ENCODE measurements at regions not wholly inside any gene's neighbourhood (a gene's known extent, or its start where the extent isn't known, plus 50 kb on each side); places are given as distances from the start of the nearest gene placed in this dataset.

GRCh38 chr2:104481341-104481740, 372.6 kb upstream of the POU3F3 start:
- Histone ChIP-seq H3K4me3 (IDR thresholded peaks at IDR 0.05; ENCODE audit: insufficient read depth, low read depth, low read length) (no peak overlapping the region), H3K27me3 (ENCODE audit: insufficient read depth, low read depth) (no peaks in the 10 kb centered on the region), H2AFZ (ENCODE audit: low read depth) (no peak overlapping the region), H3K36me3 (ENCODE audit: insufficient read depth) (no peaks in the 10 kb centered on the region), H3K9ac (no peak overlapping the region), H3K4me2 (no peak overlapping the region), H3K79me2 (ENCODE audit: insufficient read depth, low read depth) (no peaks in the 10 kb centered on the region), H3K4me1 (ENCODE audit: low read depth, poor library complexity, severe bottlenecking) (no peaks in the 10 kb centered on the region), H3K27ac (no peak overlapping the region), H4K20me1 (ENCODE audit: insufficient read depth) (no peaks in the 10 kb centered on the region)
- no peak for TF ChIP-seq CTCF (conservative IDR thresholded peaks at IDR 0.05; ENCODE audit: low read depth, low read length)

DNA sequence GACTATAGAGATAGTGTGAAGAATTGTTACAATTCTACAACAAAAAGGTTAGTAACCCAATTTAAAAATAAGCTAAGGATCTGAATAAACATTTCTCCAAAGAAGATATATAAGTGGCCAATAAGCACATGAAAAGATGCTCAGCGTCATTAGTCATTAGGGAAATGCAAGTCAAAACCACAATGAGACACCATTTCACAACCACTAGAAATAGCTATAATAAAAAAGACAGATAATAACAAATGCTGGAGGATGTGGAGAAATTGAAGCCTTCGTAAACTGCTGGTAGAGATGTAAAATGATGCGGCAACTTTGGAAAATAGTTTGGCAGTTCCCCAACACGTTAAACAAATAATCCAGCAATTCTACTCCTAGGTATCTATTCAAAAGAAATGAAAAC, 366.5 kb upstream of the POU3F3 start:
- TF ChIP-seq CTCF (conservative IDR thresholded peaks at IDR 0.05; ENCODE audit: low read depth, low read length) = no peak
- Histone ChIP-seq H3K27ac (no peak overlapping the region), H3K4me3 (IDR thresholded peaks at IDR 0.05; ENCODE audit: insufficient read depth, low read depth, low read length) (no peak overlapping the region), H3K9ac (no peak overlapping the region), H3K36me3 (ENCODE audit: insufficient read depth) (no peaks in the 10 kb centered on the region), H3K79me2 (ENCODE audit: insufficient read depth, low read depth) (no peaks in the 10 kb centered on the region), H4K20me1 (ENCODE audit: insufficient read depth) (no peaks in the 10 kb centered on the region), H3K4me1 (ENCODE audit: low read depth, poor library complexity, severe bottlenecking) (no peaks in the 10 kb centered on the region), H3K4me2 (no peak overlapping the region), H3K27me3 (ENCODE audit: insufficient read depth, low read depth) (no peaks in the 10 kb centered on the region), H2AFZ (ENCODE audit: low read depth) (no peak overlapping the region)

DNA sequence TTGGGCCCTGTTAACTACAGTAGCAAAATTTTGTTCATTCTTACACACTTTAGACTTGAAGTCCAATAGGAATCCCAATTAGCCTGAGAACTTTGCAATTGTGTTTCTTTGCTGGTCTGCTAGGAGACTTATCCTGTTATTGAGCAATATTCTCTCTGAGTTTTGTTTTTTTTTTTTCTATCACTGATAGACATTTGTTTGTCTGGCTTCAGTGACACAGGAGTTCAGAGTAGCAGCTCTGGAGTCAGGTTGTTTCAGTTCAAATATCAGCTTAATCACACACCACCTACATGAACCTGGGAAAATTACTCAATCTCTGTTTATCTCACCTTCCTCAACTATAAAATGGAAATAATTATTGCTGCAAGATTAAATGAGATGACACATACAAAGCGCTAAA, 360.2 kb upstream of the POU3F3 start:
- Histone ChIP-seq H2AFZ (ENCODE audit: low read depth) (no peak overlapping the region), H3K4me3 (IDR thresholded peaks at IDR 0.05; ENCODE audit: insufficient read depth, low read depth, low read length) (no peak overlapping the region), H3K27ac (no peak overlapping the region), H3K4me1 (ENCODE audit: low read depth, poor library complexity, severe bottlenecking) (no peaks in the 10 kb centered on the region), H3K4me2 (no peak overlapping the region), H3K36me3 (ENCODE audit: insufficient read depth) (no peaks in the 10 kb centered on the region), H4K20me1 (ENCODE audit: insufficient read depth) (no peaks in the 10 kb centered on the region), H3K9ac (no peak overlapping the region), H3K27me3 (ENCODE audit: insufficient read depth, low read depth) (no peaks in the 10 kb centered on the region), H3K79me2 (ENCODE audit: insufficient read depth, low read depth) (no peaks in the 10 kb centered on the region)
- no peak for TF ChIP-seq CTCF (conservative IDR thresholded peaks at IDR 0.05; ENCODE audit: low read depth, low read length)

DNA sequence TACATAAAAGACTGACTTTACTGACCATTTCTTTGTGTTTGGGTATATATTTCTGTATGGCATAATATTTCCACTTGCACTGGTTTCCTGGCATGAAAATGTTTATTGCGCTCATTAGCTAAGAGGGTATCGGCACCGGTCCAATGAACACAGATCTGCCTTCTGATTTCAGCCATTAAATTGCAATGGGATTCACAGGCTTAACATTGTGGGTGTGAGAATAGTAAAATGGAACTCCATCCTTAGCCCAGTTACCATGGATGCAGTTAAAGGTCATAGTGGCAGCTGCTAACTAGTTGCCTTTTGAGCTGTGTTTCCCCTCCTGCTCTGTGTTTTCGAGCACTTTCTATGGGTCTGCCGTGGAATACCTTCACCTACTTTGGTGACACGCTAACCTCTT, 352.6 kb upstream of the POU3F3 start:
- Histone ChIP-seq H3K27me3 (ENCODE audit: insufficient read depth, low read depth) (no peaks in the 10 kb centered on the region), H3K79me2 (ENCODE audit: insufficient read depth, low read depth) (no peaks in the 10 kb centered on the region), H4K20me1 (ENCODE audit: insufficient read depth) (no peaks in the 10 kb centered on the region), H3K9ac (no peak overlapping the region), H2AFZ (ENCODE audit: low read depth) (no peak overlapping the region), H3K27ac (no peak overlapping the region), H3K36me3 (ENCODE audit: insufficient read depth) (no peaks in the 10 kb centered on the region), H3K4me3 (IDR thresholded peaks at IDR 0.05; ENCODE audit: insufficient read depth, low read depth, low read length) (no peak overlapping the region), H3K4me2 (no peak overlapping the region), H3K4me1 (ENCODE audit: low read depth, poor library complexity, severe bottlenecking) (no peaks in the 10 kb centered on the region)
- no peak for TF ChIP-seq CTCF (conservative IDR thresholded peaks at IDR 0.05; ENCODE audit: low read depth, low read length)

DNA sequence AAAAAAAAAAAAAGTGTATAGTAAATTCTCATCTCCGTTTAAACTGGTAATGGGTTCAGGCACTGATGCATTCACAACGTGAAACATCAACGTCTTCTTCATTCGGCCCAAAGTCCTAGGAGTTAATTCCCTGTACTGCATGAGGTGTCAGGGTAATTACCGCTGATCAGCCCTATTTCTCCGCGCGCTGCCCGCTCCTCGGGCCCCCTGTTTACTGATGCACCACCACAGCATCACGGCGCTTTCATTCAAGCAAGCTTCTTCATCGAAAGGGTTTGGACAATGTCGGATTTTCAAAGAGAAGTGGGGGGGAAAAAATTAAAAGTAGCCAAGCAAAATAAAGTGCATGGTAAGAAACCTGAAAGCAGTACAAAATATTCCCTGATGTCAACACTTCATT, 352.0 kb upstream of the POU3F3 start:
- no peaks in the 10 kb centered on the region for H3K79me2 ChIP-seq (ENCODE audit: insufficient read depth, low read depth)
- no peak overlapping the region for H3K4me2 ChIP-seq
- TF ChIP-seq CTCF (conservative IDR thresholded peaks at IDR 0.05; ENCODE audit: low read depth, low read length) = no peak
- H3K4me1 ChIP-seq (ENCODE audit: low read depth, poor library complexity, severe bottlenecking) = no peaks in the 10 kb centered on the region
- H3K36me3 ChIP-seq (ENCODE audit: insufficient read depth) = no peaks in the 10 kb centered on the region
- H3K27me3 ChIP-seq (ENCODE audit: insufficient read depth, low read depth) = no peaks in the 10 kb centered on the region
- no peak overlapping the region for H3K9ac ChIP-seq
- H2AFZ ChIP-seq (ENCODE audit: low read depth) = no peak overlapping the region
- no peak overlapping the region for H3K27ac ChIP-seq
- H4K20me1 ChIP-seq (ENCODE audit: insufficient read depth) = no peaks in the 10 kb centered on the region
- H3K4me3 ChIP-seq (IDR thresholded peaks at IDR 0.05; ENCODE audit: insufficient read depth, low read depth, low read length) = no peak overlapping the region
